ENCODE measurements at regions not wholly inside any gene's neighbourhood (a gene's known extent, or its start where the extent isn't known, plus 50 kb on each side); places are given as distances from the start of the nearest gene placed in this dataset.
"Not testable (repeated sequence)": the region's sequence is repeated elsewhere in the genome, so short reads cannot be mapped to it uniquely, and the experiment has no call there.

- H3K9me3 ChIP-seq (ENCODE audit: insufficient read depth, low read depth, low read length), result no peaks in the 10 kb centered on the region
- no peak overlapping the region for H3K4me3 ChIP-seq (ENCODE audit: low read length)
- peaks cover 83% of the 10 kb centered on the region for H3K27me3 ChIP-seq (ENCODE audit: insufficient read depth, low read length)
- H3K36me3 ChIP-seq (ENCODE audit: insufficient read depth, low read depth, low read length), result no peaks in the 10 kb centered on the region
- H3K9ac ChIP-seq (ENCODE audit: low read depth, low read length), result no peak overlapping the region
- no peaks in the 10 kb centered on the region for H3K4me1 ChIP-seq (ENCODE audit: insufficient read depth, low read length)
- no peak overlapping the region for H3K27ac ChIP-seq (ENCODE audit: low read length)
These were observed 68.5 kb upstream of the IGLL5 start for GRCh38 chr22:22818861-22819855.

- no peak overlapping the region for H3K4me3 ChIP-seq (ENCODE audit: low read length)
- H3K9ac ChIP-seq (ENCODE audit: low read depth, low read length), result no peak overlapping the region
- H3K4me1 ChIP-seq (ENCODE audit: insufficient read depth, low read length), result no peaks in the 10 kb centered on the region
- H3K27ac ChIP-seq (ENCODE audit: low read length), result no peak overlapping the region
- H3K27me3 ChIP-seq (ENCODE audit: insufficient read depth, low read length), result peaks cover 84% of the 10 kb centered on the region
- H3K9me3 ChIP-seq (ENCODE audit: insufficient read depth, low read depth, low read length), result no peaks in the 10 kb centered on the region
- H3K36me3 ChIP-seq (ENCODE audit: insufficient read depth, low read depth, low read length), result no peaks in the 10 kb centered on the region
These were observed 67.5 kb upstream of the IGLL5 start for GRCh38 chr22:22820076-22820475.

- no peak overlapping the region for H3K27ac ChIP-seq (ENCODE audit: low read length)
- H3K9ac ChIP-seq (ENCODE audit: low read depth, low read length), result no peak overlapping the region
- no peak overlapping the region for H3K4me3 ChIP-seq (ENCODE audit: low read length)
- no peaks in the 10 kb centered on the region for H3K36me3 ChIP-seq (ENCODE audit: insufficient read depth, low read depth, low read length)
- H3K9me3 ChIP-seq (ENCODE audit: insufficient read depth, low read depth, low read length), result no peaks in the 10 kb centered on the region
- peaks cover 78% of the 10 kb centered on the region for H3K27me3 ChIP-seq (ENCODE audit: insufficient read depth, low read length)
- H3K4me1 ChIP-seq (ENCODE audit: insufficient read depth, low read length), result no peaks in the 10 kb centered on the region
These were observed 67.0 kb upstream of the IGLL5 start for GRCh38 chr22:22820626-22821025.

- H3K9ac ChIP-seq (ENCODE audit: low read depth, low read length), result no peak overlapping the region
- H3K4me3 ChIP-seq (ENCODE audit: low read length), result no peak overlapping the region
- no peaks in the 10 kb centered on the region for H3K4me1 ChIP-seq (ENCODE audit: insufficient read depth, low read length)
- no peaks in the 10 kb centered on the region for H3K9me3 ChIP-seq (ENCODE audit: insufficient read depth, low read depth, low read length)
- H3K27ac ChIP-seq (ENCODE audit: low read length), result no peak overlapping the region
- peaks cover 72% of the 10 kb centered on the region for H3K27me3 ChIP-seq (ENCODE audit: insufficient read depth, low read length)
- no peaks in the 10 kb centered on the region for H3K36me3 ChIP-seq (ENCODE audit: insufficient read depth, low read depth, low read length)
These were observed 66.3 kb upstream of the IGLL5 start for GRCh38 chr22:22821340-22821739.

GRCh38 chr22:22822106-22822505 is 65.5 kb upstream of the IGLL5 start:
- no peaks in the 10 kb centered on the region for H3K4me1 ChIP-seq (ENCODE audit: insufficient read depth, low read length)
- H3K36me3 ChIP-seq (ENCODE audit: insufficient read depth, low read depth, low read length), result no peaks in the 10 kb centered on the region
- H3K4me3 ChIP-seq (ENCODE audit: low read length), result no peak overlapping the region
- no peaks in the 10 kb centered on the region for H3K9me3 ChIP-seq (ENCODE audit: insufficient read depth, low read depth, low read length)
- H3K9ac ChIP-seq (ENCODE audit: low read depth, low read length), result no peak overlapping the region
- H3K27ac ChIP-seq (ENCODE audit: low read length), result no peak overlapping the region
- H3K27me3 ChIP-seq (ENCODE audit: insufficient read depth, low read length), result peaks cover 69% of the 10 kb centered on the region

GRCh38 chr22:22822553-22822952 is 65.1 kb upstream of the IGLL5 start:
- H3K27ac ChIP-seq (ENCODE audit: low read length); H3K4me3 ChIP-seq (ENCODE audit: low read length): not testable (repeated sequence)

GRCh38 chr22:22823131-22823810 is 64.3 kb upstream of the IGLL5 start:
- Histone ChIP-seq H3K9ac (ENCODE audit: low read depth, low read length) (no peak overlapping the region), H3K9me3 (ENCODE audit: insufficient read depth, low read depth, low read length) (no peaks in the 10 kb centered on the region), H3K27ac (ENCODE audit: low read length) (no peak overlapping the region), H3K4me3 (ENCODE audit: low read length) (no peak overlapping the region), H3K27me3 (ENCODE audit: insufficient read depth, low read length) (peaks cover 65% of the 10 kb centered on the region), H3K4me1 (ENCODE audit: insufficient read depth, low read length) (no peaks in the 10 kb centered on the region), H3K36me3 (ENCODE audit: insufficient read depth, low read depth, low read length) (no peaks in the 10 kb centered on the region)

More at GRCh38 chr22:22822553-22822952, 65.1 kb upstream of the IGLL5 start:
- H3K9ac ChIP-seq (ENCODE audit: low read depth, low read length); H3K9me3 ChIP-seq (ENCODE audit: insufficient read depth, low read depth, low read length); H3K4me1 ChIP-seq (ENCODE audit: insufficient read depth, low read length); H3K36me3 ChIP-seq (ENCODE audit: insufficient read depth, low read depth, low read length): not testable (repeated sequence)
- H3K27me3 ChIP-seq (ENCODE audit: insufficient read depth, low read length), result peaks cover 69% of the 10 kb centered on the region

- Histone ChIP-seq H3K27ac (ENCODE audit: low read length) (no peak overlapping the region), H3K27me3 (ENCODE audit: insufficient read depth, low read length) (peaks cover 54% of the 10 kb centered on the region), H3K4me3 (ENCODE audit: low read length) (no peak overlapping the region), H3K4me1 (ENCODE audit: insufficient read depth, low read length) (no peaks in the 10 kb centered on the region), H3K9ac (ENCODE audit: low read depth, low read length) (no peak overlapping the region), H3K9me3 (ENCODE audit: insufficient read depth, low read depth, low read length) (no peaks in the 10 kb centered on the region), H3K36me3 (ENCODE audit: insufficient read depth, low read depth, low read length) (no peaks in the 10 kb centered on the region)
These were observed 63.0 kb upstream of the IGLL5 start for GRCh38 chr22:22824340-22825212.

- Histone ChIP-seq H3K9me3 (ENCODE audit: insufficient read depth, low read depth, low read length) (no peaks in the 10 kb centered on the region), H3K27me3 (ENCODE audit: insufficient read depth, low read length) (peaks cover 53% of the 10 kb centered on the region), H3K27ac (ENCODE audit: low read length) (no peak overlapping the region), H3K4me1 (ENCODE audit: insufficient read depth, low read length) (no peaks in the 10 kb centered on the region), H3K9ac (ENCODE audit: low read depth, low read length) (no peak overlapping the region), H3K4me3 (ENCODE audit: low read length) (no peak overlapping the region), H3K36me3 (ENCODE audit: insufficient read depth, low read depth, low read length) (no peaks in the 10 kb centered on the region)
These were observed 62.4 kb upstream of the IGLL5 start for GRCh38 chr22:22825213-22825593.

GRCh38 chr22:22827187-22827939 is 60.3 kb upstream of the IGLL5 start:
- Histone ChIP-seq H3K4me1 (ENCODE audit: insufficient read depth, low read length) (no peaks in the 10 kb centered on the region), H3K27ac (ENCODE audit: low read length) (no peak overlapping the region), H3K9ac (ENCODE audit: low read depth, low read length) (no peak overlapping the region), H3K4me3 (ENCODE audit: low read length) (no peak overlapping the region), H3K27me3 (ENCODE audit: insufficient read depth, low read length) (peaks cover 40% of the 10 kb centered on the region), H3K9me3 (ENCODE audit: insufficient read depth, low read depth, low read length) (peaks cover 7% of the 10 kb centered on the region; the same call in 1 of the 2 replicates), H3K36me3 (ENCODE audit: insufficient read depth, low read depth, low read length) (no peaks in the 10 kb centered on the region)

- H3K9me3 ChIP-seq (ENCODE audit: insufficient read depth, low read depth, low read length), result peaks cover 7% of the 10 kb centered on the region; the same call in 1 of the 2 replicates
- no peaks in the 10 kb centered on the region for H3K36me3 ChIP-seq (ENCODE audit: insufficient read depth, low read depth, low read length)
- H3K27me3 ChIP-seq (ENCODE audit: insufficient read depth, low read length), result peaks cover 47% of the 10 kb centered on the region
- H3K4me3 ChIP-seq (ENCODE audit: low read length), result no peak overlapping the region
- no peak overlapping the region for H3K27ac ChIP-seq (ENCODE audit: low read length)
- H3K9ac ChIP-seq (ENCODE audit: low read depth, low read length), result no peak overlapping the region
- H3K4me1 ChIP-seq (ENCODE audit: insufficient read depth, low read length), result no peaks in the 10 kb centered on the region
These were observed 57.4 kb upstream of the IGLL5 start for GRCh38 chr22:22830193-22830592.

Data from iPS-20b (cell line).